Dedifferentiated amniotic fluid mesenchymal stem cell (primary cell): ENCODE measurements at regions not wholly inside any gene's neighbourhood (a gene's known extent, or its start where the extent isn't known, plus 50 kb on each side); places are given as distances from the start of the nearest gene placed in this dataset.

ENCODE experiments used
- DNase-seq: peaks from one replicate; pipeline ENCODE4 v3.0.0-alpha.2; 2016; ENCODE audit errors: extremely low spot score

- peak; percentile 17 for DNase-seq
Measured at GRCh38 chr1:106956721-106957120, 99.8 kb upstream of the PRMT6 start.

GRCh38 chr1:106957795-106958194 lies 98.7 kb upstream of the PRMT6 start:
- no peak for DNase-seq

- no peak for DNase-seq
Measured at GRCh38 chr1:106960412-106960811, 96.1 kb upstream of the PRMT6 start.

- DNase-seq: no peak
Measured at GRCh38 chr1:106961646-106962045, 94.8 kb upstream of the PRMT6 start.

GRCh38 chr1:106962591-106962990 lies 93.9 kb upstream of the PRMT6 start:
- DNase-seq: peak; percentile 46

- DNase-seq: no peak
Measured at GRCh38 chr1:106964495-106964894, 92.0 kb upstream of the PRMT6 start.

- DNase-seq: no peak
Measured at GRCh38 chr1:106968644-106969043, 87.8 kb upstream of the PRMT6 start.

- DNase-seq: no peak
Measured at GRCh38 chr1:106969731-106970130, 86.7 kb upstream of the PRMT6 start.

GRCh38 chr1:106972074-106972473 lies 84.4 kb upstream of the PRMT6 start:
- DNase-seq: no peak

- DNase-seq: no peak
Measured at GRCh38 chr1:106975944-106976343, 80.5 kb upstream of the PRMT6 start.

GRCh38 chr1:106978477-106979322 lies 77.8 kb upstream of the PRMT6 start:
- DNase-seq: no peak

GRCh38 chr1:106979371-106979770 lies 77.1 kb upstream of the PRMT6 start:
- no peak for DNase-seq

GRCh38 chr1:106980121-106980520 lies 76.4 kb upstream of the PRMT6 start:
- DNase-seq: no peak

- no peak for DNase-seq
Measured at GRCh38 chr1:106984801-106985200, 71.7 kb upstream of the PRMT6 start.

GRCh38 chr1:106986603-106987002 lies 69.9 kb upstream of the PRMT6 start:
- no peak for DNase-seq

- DNase-seq: no peak
Measured at GRCh38 chr1:106995970-106996369, 60.5 kb upstream of the PRMT6 start.

- DNase-seq: no peak
Measured at GRCh38 chr1:106998431-106999002, 58.0 kb upstream of the PRMT6 start.

GRCh38 chr1:107000902-107001301 lies 55.6 kb upstream of the PRMT6 start:
- peak; percentile 56 for DNase-seq

GRCh38 chr1:107003972-107004371 lies 52.5 kb upstream of the PRMT6 start:
- no peak for DNase-seq

- no peak for DNase-seq
Measured at GRCh38 chr1:107004421-107004820, 52.1 kb upstream of the PRMT6 start.
